HCEC 1CT (cell line): ENCODE measurements at regions not wholly inside any gene's neighbourhood (a gene's known extent, or its start where the extent isn't known, plus 50 kb on each side); places are given as distances from the start of the nearest gene placed in this dataset.

ENCODE experiments used
- DNase-seq: peaks from one replicate; pipeline ENCODE4 v3.0.0-alpha.2; 2017

DNA sequence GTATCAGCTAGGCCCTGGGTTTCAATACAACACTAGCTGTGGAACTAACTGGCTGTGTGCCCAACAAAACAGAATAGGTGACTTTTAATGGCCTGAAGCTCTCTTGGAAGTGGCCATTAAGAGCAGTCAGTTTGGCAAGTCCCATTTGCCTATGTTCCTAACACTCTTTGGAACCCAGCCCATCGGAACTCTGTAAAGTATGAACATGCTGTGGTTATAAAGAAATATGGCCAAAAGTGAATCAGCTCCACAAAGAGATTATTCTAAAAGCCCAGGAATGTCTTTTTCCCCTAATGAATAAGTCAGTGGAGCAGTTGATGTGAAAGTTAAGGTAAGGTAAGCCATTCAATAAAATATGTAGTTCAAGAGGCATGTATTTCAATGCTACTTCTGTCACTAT is 223.7 kb upstream of the ADAMTS5 start:
- DNase-seq, result no peak

- no peak for DNase-seq
Observed at GRCh38 chr21:27189870-27190269, 223.0 kb upstream of the ADAMTS5 start.

GRCh38 chr21:27173053-27173452 is 206.2 kb upstream of the ADAMTS5 start:
- no peak for DNase-seq

DNA sequence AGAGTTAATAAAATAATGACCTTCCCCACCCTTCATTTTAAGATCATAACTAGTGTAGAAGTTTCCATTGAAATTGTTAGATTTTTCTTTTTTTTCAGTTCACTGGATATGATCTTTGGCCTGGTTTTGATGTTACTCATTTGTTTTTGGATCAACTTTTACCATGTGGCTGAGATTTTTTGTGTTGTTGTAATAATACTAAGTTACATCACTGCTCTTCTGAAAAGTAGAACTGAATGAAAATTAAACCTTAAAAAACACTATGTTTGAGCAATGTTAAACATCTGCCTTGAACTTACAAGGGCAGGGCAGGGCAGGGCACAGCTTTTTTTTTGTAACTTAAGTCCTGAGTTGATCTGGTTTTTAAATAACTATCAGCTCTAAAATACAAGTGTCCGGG is 204.8 kb upstream of the ADAMTS5 start:
- peak; percentile 60 for DNase-seq

DNA sequence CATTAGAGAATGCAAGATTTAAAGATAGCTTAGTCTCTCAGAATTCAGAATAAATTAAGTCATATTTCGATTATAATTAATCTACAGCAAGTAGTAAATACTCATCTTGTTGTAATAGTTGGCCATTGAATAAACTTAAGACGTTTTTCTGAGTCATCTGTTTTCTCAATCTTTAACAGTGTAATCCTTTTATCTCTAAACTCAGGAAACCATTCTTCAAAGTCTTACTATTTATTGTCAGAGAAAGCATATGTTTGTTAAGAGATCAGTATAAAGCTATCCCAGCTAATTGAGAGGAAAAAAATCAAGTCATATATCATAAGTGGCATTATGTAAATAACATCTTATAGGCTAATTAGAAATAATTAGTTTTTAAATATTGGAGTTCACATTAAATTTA is 201.2 kb upstream of the ADAMTS5 start:
- peak; percentile 43 for DNase-seq

GRCh38 chr21:27164208-27165177 is 197.6 kb upstream of the ADAMTS5 start:
- DNase-seq, result no peak

- DNase-seq, result no peak
Observed at GRCh38 chr21:27158967-27159366, 192.1 kb upstream of the ADAMTS5 start.

- no peak for DNase-seq
Observed at GRCh38 chr21:27157097-27157496, 190.2 kb upstream of the ADAMTS5 start.

- DNase-seq, result no peak
Observed at GRCh38 chr21:27156666-27157065, 189.8 kb upstream of the ADAMTS5 start.

- DNase-seq, result no peak
Observed at GRCh38 chr21:27155130-27155500, 188.2 kb upstream of the ADAMTS5 start.

GRCh38 chr21:27154451-27155129 is 187.7 kb upstream of the ADAMTS5 start:
- DNase-seq, result no peak

DNA sequence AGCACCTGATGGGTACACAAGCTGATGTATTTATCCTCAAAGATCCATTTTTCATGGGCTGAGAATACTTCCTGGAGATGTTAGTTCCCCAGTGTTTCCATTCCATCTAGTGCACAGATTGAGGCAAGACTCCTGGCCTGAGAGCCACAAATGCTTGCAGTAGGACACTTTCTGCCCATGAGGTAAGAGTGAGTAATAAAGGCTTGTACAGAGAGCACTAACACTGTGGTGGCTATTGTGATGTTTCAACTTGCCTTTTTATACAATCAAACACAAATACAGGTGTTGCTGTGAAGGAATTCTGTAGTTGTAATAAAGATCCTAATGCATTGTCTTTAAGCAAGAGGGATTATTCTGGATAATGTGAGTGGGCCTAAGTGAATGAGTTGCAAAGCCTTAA is 186.1 kb upstream of the ADAMTS5 start:
- DNase-seq, result no peak

DNA sequence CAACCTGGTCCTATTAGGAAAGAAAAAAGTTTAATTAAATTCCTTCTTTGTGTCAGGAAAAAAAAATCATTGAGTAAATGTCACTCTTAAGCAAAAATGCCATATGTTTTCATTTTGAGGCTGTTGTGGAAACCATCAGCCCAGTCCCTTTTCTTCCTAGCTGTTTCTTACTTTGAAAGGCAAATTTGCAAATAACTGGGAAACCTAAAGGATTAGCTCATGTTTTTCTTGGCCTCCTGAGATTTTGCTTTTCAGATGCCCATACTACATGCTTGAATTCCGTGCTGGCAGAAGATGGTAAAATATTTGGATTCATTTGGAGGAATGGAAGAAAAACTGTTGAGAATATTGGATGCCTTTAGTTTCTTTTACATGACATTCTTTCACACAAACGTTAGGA is 182.1 kb upstream of the ADAMTS5 start:
- DNase-seq, result no peak

DNA sequence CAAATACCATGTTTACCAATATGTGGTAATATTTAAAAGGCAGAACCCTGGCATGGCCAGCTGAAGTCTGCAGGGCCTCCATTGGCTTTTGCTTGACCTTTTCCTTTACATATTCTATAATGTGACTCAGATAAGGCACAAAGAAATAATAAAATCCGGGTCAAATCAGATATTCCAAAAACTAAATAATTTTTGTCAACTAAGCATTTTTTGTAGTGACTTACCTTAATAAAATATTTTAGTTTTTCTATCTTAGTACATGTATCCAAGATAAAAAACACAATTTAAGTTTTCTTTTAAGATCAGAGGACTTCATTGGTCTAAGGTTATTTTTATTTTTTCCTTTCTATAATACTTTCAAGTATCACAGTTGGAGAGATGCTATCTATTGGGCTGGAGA is 179.4 kb upstream of the ADAMTS5 start:
- no peak for DNase-seq

DNA sequence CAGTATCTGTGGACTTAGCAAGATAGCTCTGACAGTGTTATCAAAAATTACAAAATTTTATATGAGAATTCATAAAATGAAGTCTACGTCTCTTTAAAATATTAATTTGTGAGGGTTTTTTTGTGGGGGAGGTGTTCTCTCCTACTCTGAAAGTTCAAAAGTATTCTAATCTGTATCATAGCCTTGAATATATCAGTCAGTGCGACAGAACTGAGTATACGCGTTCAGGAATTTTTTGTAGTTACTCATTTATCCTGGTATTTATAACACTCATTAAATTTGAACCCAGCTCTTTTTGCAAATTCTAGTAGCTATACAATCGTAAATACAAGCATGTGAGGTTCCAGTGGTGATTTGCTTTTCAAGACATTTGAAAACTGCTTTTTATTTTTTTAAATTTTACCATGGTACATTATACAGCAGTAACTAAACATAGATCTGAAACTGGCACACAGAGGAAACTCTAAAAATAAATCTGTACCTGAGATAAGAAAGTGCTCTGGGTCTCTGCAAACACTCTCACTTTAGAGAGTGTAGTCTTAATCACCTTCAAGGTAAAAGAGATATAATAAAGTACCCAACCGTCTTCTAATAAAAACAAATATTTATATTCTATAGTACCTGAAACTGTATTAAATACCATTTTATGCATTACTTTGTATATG is 178.4 kb upstream of the ADAMTS5 start:
- DNase-seq, result no peak

- no peak for DNase-seq
Observed at GRCh38 chr21:27143476-27143875, 176.6 kb upstream of the ADAMTS5 start.

GRCh38 chr21:27139526-27139925 is 172.6 kb upstream of the ADAMTS5 start:
- no peak for DNase-seq

DNA sequence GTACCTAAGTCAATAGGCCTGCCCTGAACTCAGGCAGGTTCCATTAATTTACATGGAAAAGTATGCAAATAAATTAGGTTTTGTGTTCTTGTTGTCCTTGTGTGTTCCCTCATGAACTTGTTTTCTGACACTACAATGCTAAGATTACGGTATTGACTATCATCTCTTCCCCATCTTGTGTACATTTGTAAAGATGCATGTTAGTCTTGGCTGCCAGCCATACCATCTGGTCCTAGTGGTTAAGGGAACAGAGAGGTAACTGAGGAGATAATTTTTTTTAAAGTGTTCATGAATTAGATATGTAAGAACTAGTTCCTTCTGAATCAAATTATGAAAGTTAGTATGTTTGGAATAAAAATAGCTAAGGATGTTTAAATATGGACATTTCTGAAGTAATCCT is 167.6 kb upstream of the ADAMTS5 start:
- DNase-seq, result no peak

DNA sequence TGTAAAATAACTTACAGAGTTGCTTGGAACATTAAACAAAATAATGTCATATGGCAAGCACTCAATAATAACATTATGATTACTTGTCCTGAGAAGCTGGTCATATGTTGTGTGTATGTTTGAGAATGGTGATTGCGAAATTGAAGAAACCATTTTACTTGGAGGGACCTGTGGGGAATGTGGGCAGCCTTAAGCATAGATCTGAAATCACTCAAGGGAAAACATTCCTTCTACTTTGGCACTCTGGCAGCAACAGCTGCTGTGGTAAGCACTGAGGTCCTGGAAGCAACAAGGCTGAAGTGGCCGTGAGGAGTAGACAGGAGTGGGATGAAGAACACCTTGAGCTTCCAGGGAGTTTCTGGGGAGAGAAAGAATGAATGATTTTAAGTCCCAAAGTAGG is 165.4 kb upstream of the ADAMTS5 start:
- DNase-seq, result no peak

DNA sequence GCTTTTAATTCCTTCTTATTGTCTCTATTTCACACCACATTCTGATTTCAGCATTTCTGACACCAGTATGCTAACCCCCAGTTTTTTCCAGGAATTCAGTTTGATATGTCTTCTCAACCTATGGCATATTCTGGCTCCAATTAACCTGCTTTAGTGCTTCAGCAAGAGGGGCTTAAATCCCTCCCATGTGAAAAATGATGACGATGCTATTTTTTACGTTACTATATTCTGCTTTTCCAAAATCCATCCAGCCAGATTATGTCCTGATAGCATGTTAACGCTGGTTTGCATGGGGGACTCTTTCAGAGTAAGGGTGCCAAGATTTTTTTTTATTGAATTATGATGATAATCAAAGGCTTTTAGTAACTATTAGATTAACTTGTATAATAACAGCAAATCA is 163.3 kb upstream of the ADAMTS5 start:
- no peak for DNase-seq

GRCh38 chr21:27129694-27130093 is 162.8 kb upstream of the ADAMTS5 start:
- no peak for DNase-seq

DNA sequence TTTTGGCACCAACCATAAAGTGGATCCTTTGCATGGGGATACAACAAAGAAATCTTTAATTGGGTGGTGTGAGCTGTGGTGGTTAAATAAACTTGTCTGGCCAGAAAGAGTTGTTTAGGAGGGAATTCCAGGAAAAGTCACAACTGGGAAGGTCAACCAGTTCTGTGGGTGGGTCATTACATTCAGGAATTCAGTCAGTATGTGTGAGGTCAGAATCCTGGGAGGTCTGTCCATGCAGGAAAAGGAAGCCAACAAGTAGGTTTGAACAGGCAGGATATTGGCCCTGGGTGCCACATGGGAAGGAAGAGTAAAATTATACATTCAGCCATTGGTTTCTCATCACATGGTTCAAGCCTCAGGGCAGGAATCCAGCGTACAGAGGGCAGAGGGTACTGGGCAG is 162.3 kb upstream of the ADAMTS5 start:
- no peak for DNase-seq

DNA sequence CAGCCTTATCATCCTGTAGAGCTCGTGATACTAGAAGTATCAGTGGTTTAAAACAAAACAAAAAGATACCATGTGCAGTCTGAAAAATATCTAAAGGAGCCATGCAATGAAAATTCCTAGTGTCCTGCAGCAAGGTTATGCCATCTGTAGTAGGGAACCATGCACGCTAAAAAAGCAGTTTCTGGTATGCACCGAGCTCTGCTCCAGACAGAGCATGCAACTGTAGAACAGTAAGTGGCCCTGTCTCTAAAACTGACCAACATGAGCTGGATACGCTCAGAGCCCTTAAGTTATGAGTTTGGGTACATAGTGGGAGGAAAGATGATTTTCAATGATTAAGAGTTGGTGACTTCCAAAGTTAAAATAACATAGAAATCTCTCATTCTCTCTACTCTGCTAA is 159.3 kb upstream of the ADAMTS5 start:
- DNase-seq, result no peak

DNA sequence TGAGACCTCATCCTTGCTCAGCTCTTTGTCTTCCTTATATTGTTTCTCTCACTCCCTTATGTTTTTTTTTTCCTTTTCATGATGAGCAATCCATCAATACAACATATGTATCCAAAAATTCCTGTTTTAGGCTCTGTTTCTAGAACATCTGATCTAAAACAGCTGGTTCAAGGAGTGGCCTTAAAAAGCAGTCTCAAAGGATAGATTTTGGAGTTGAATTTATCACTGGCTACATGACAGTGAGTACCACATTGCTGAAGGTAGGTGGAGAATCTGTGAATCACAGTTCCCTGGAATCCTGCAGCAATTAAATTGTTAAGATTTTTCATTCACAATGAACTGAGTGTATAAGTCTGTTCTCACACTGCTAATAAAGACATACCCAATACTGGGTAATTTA is 155.8 kb upstream of the ADAMTS5 start:
- DNase-seq, result no peak
